ENCODE measurements at regions not wholly inside any gene's neighbourhood (a gene's known extent, or its start where the extent isn't known, plus 50 kb on each side); places are given as distances from the start of the nearest gene placed in this dataset.

GRCh38 chrX:8052909-8053308 lies 118.2 kb downstream of the VCX2 start:
- intact Hi-C loops (cut with DNase I): no loop called here
- no peaks in the 10 kb centered on the region for H3K36me3 ChIP-seq
- TF ChIP-seq POLR2AphosphoS5 (IDR thresholded peaks at IDR 0.05) (no peak), EP300 (IDR thresholded peaks at IDR 0.05) (no peak)
- H3K27me3 ChIP-seq: no peaks in the 10 kb centered on the region
- no peaks in the 10 kb centered on the region for H3K9me3 ChIP-seq
- DNase-seq (ENCODE audit: extremely low spot score): no peak
- H3K4me1 ChIP-seq: peaks cover 0 to 27% (median 8%) of the 10 kb centered on the region in 4 donors
- WGBS: 92% methylated on average over 2 of the region's 2 CpGs
- H3K4me3 ChIP-seq: no peak overlapping the region
- H3K27ac ChIP-seq (replicated peaks in 1 of 4): peak overlapping the region in 1 of 4 donors; percentile 32

GRCh38 chrX:8049827-8050226 lies 121.2 kb downstream of the VCX2 start:
- Histone ChIP-seq H3K36me3 (no peaks in the 10 kb centered on the region), H3K27me3 (no peaks in the 10 kb centered on the region), H3K4me1 (peaks cover 0 to 27% (median 8%) of the 10 kb centered on the region in 4 donors), H3K9me3 (no peaks in the 10 kb centered on the region), H3K4me3 (no peak overlapping the region), H3K27ac (replicated peaks in 1 of 4) (peak overlapping the region in 3 of 4 donors; percentile 10 to 55 (median 49))
- 51% methylated on average over 3 of the region's 3 CpGs for WGBS
- intact Hi-C loops (cut with DNase I): no loop called here
- no peak for DNase-seq (ENCODE audit: extremely low spot score)
- TF ChIP-seq POLR2A (IDR thresholded peaks at IDR 0.05; ENCODE audit: low read depth) (no peak), EP300 (IDR thresholded peaks at IDR 0.05) (no peak), POLR2AphosphoS5 (IDR thresholded peaks at IDR 0.05) (no peak)
- TF ChIP-seq, protein P1, sequence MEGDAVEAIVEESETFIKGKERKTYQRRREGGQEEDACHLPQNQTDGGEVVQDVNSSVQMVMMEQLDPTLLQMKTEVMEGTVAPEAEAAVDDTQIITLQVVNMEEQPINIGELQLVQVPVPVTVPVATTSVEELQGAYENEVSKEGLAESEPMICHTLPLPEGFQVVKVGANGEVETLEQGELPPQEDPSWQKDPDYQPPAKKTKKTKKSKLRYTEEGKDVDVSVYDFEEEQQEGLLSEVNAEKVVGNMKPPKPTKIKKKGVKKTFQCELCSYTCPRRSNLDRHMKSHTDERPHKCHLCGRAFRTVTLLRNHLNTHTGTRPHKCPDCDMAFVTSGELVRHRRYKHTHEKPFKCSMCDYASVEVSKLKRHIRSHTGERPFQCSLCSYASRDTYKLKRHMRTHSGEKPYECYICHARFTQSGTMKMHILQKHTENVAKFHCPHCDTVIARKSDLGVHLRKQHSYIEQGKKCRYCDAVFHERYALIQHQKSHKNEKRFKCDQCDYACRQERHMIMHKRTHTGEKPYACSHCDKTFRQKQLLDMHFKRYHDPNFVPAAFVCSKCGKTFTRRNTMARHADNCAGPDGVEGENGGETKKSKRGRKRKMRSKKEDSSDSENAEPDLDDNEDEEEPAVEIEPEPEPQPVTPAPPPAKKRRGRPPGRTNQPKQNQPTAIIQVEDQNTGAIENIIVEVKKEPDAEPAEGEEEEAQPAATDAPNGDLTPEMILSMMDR (IDR thresholded peaks at IDR 0.05): no peak

GRCh38 chrX:8048466-8048865 lies 121.3 kb upstream of the PNPLA4 start:
- peaks cover 0 to 30% (median 8%) of the 10 kb centered on the region in 4 donors for H3K4me1 ChIP-seq
- WGBS: 72% methylated on average over 1 of the region's 1 CpG
- no peak overlapping the region for H3K4me3 ChIP-seq
- peak overlapping the region in 1 of 4 donors; percentile 55 for H3K27ac ChIP-seq (replicated peaks in 1 of 4)
- intact Hi-C loops (cut with DNase I): no loop called here
- no peak for DNase-seq (ENCODE audit: extremely low spot score)
- H3K9me3 ChIP-seq: no peaks in the 10 kb centered on the region
- TF ChIP-seq, protein P1 (IDR thresholded peaks at IDR 0.05): no peak
- TF ChIP-seq EP300 (IDR thresholded peaks at IDR 0.05): no peak
- no peak for TF ChIP-seq POLR2A (IDR thresholded peaks at IDR 0.05; ENCODE audit: low read depth)
- TF ChIP-seq POLR2AphosphoS5 (IDR thresholded peaks at IDR 0.05): no peak
- H3K27me3 ChIP-seq: no peaks in the 10 kb centered on the region
- H3K36me3 ChIP-seq: no peaks in the 10 kb centered on the region

GRCh38 chrX:8044947-8045346 lies 117.7 kb upstream of the PNPLA4 start:
- intact Hi-C loops (cut with DNase I): no loop called here

DNA sequence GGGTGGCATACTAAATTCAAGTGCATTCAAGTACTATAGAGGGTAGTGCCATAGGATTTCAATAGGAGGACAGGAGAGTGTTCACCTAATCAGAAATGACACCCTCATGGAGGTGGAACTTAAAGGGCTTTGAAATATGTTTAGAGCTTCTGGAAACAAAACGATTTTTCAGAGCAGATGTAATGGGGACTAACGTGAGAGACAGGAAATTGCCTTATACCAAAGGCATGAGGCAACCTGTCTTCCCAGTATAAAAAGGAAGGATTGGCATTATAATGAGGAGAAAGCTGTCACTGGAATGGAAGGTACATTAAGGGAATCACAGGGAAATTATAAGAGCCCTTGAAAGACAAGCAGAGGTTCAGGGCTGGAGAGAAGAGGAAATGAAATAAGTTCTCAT lies 116.3 kb upstream of the PNPLA4 start:
- DNase-seq (ENCODE audit: extremely low spot score): no peak
- Histone ChIP-seq H3K9me3 (no peaks in the 10 kb centered on the region), H3K27me3 (no peaks in the 10 kb centered on the region), H3K4me1 (peaks cover 0 to 8% (median 0%) of the 10 kb centered on the region in 4 donors), H3K27ac (replicated peaks in 1 of 4) (no peak overlapping the region), H3K4me3 (no peak overlapping the region), H3K36me3 (no peaks in the 10 kb centered on the region)
- WGBS: 38% methylated on average over 2 of the region's 2 CpGs
- intact Hi-C loops (cut with DNase I): no loop called here
- no peak for TF ChIP-seq POLR2A (IDR thresholded peaks at IDR 0.05; ENCODE audit: low read depth)
- TF ChIP-seq, protein P1 (IDR thresholded peaks at IDR 0.05): no peak
- TF ChIP-seq EP300 (IDR thresholded peaks at IDR 0.05): no peak
- TF ChIP-seq POLR2AphosphoS5 (IDR thresholded peaks at IDR 0.05): no peak

More at GRCh38 chrX:8044947-8045346, 117.7 kb upstream of the PNPLA4 start:
- no peak for DNase-seq (ENCODE audit: extremely low spot score)
- Histone ChIP-seq H3K27ac (replicated peaks in 1 of 4) (no peak overlapping the region), H3K27me3 (no peaks in the 10 kb centered on the region), H3K9me3 (no peaks in the 10 kb centered on the region), H3K36me3 (no peaks in the 10 kb centered on the region), H3K4me1 (peaks cover 0 to 14% (median 3%) of the 10 kb centered on the region in 4 donors), H3K4me3 (no peak overlapping the region)
- 83% methylated on average over 7 of the region's 7 CpGs for WGBS
- no peak for TF ChIP-seq EP300 (IDR thresholded peaks at IDR 0.05)
- TF ChIP-seq POLR2AphosphoS5 (IDR thresholded peaks at IDR 0.05): no peak
- TF ChIP-seq, protein P1 (IDR thresholded peaks at IDR 0.05): no peak
- TF ChIP-seq POLR2A (IDR thresholded peaks at IDR 0.05; ENCODE audit: low read depth): no peak

Measured in esophagus muscularis mucosa (tissue), 4 donors.